Endothelial cell of umbilical vein (primary cell): ENCODE measurements at regions not wholly inside any gene's neighbourhood (a gene's known extent, or its start where the extent isn't known, plus 50 kb on each side); places are given as distances from the start of the nearest gene placed in this dataset.

Experiments used
- BruUV-seq: library from RNA; stranded (reverse); fragments of 400-500 nt; replicated peaks from 2 replicates; lab custom pipeline; 2021; lab: Mats Ljungman, UMichigan
- CTCF ChIA-PET: fragments of 300-600, 350-600 bp; sonication (Branson Sonifier 250); formaldehyde crosslinking; loops from one replicate; lab custom pipeline; 2021; ENCODE audit warnings: antibody characterized with exemption, inconsistent platforms; lab: Charles Lee
- POLR2A ChIA-PET: fragments of 300-600, 350-600 bp; sonication (Branson Sonifier 250); formaldehyde crosslinking; loops from one replicate; lab custom pipeline; 2021; ENCODE audit warnings: antibody characterized with exemption, inconsistent platforms; lab: Charles Lee
- DNase-seq: peaks from one replicate; pipeline ENCODE4 v3.0.0-alpha.2; 2011; ENCODE audit warnings: low read depth, low spot score
- FAIRE-seq: peaks from 2 replicates; lab custom pipeline; 2011; peaks lifted over from hg19 to GRCh38; lab: Jason Lieb, UNC
- H2AFZ ChIP-seq: 2 replicates; pipeline ENCODE4 v1.6.0; 2012; ENCODE audit warnings: low read depth, low read length, control low read depth, inconsistent platforms
- H3K27ac ChIP-seq: 2 replicates; pipeline ENCODE4 v1.5.1; 2011; ENCODE audit warnings: low read depth, mild to moderate bottlenecking, control low read depth, low read length, moderate library complexity; ENCODE audit not compliant: insufficient read depth
- H3K27me3 ChIP-seq, 2 experiments: 2 replicates each; pipeline versions ENCODE4 v1.6.0 to v1.6.1; 2011; ENCODE audit warnings: low read length in 2 of 2, mixed read lengths in 1 of 2; ENCODE audit not compliant: control insufficient read depth in 2 of 2, insufficient read depth in 2 of 2
- H3K36me3 ChIP-seq, 2 experiments: 2 replicates in 1 of 2; 3 replicates in 1 of 2; pipeline ENCODE4 v1.5.1; 2011; ENCODE audit warnings: low read length in 2 of 2, mild to moderate bottlenecking in 1 of 2, moderate library complexity in 1 of 2; ENCODE audit not compliant: control insufficient read depth in 2 of 2, insufficient read depth in 2 of 2; ENCODE audit errors: extremely low read depth in 1 of 2
- H3K4me1 ChIP-seq: 3 replicates; pipeline ENCODE4 v1.5.1; 2011; ENCODE audit warnings: mild to moderate bottlenecking, low read length; ENCODE audit not compliant: control insufficient read depth, insufficient read depth; ENCODE audit errors: extremely low read depth
- H3K4me2 ChIP-seq: 2 replicates; pipeline ENCODE4 v1.6.1; 2011; ENCODE audit warnings: low read length, control low read depth, mixed read lengths; ENCODE audit not compliant: insufficient read depth
- H3K4me3 ChIP-seq, 3 experiments: fragments of 200-600 bp in 1 of 3; sonication (generic), shearing (Covaris generic) in 1 of 3; replicated peaks in 1 of 3; 2 replicates each; pipeline ENCODE4 v1.5.1; 2011 to 2016; ENCODE audit warnings: control low read depth in 3 of 3, low read length in 3 of 3, mild to moderate bottlenecking in 2 of 3, inconsistent platforms in 1 of 3, low read depth in 1 of 3, moderate library complexity in 1 of 3; ENCODE audit not compliant: insufficient read depth in 1 of 3
- H3K79me2 ChIP-seq: 2 replicates; pipeline ENCODE4 v1.6.0; 2012; ENCODE audit warnings: low read length, inconsistent platforms; ENCODE audit not compliant: control insufficient read depth, insufficient read depth
- H3K9ac ChIP-seq: replicated peaks from 2 replicates; pipeline ENCODE3; 2011; ENCODE audit warnings: low read length, control low read depth; ENCODE audit not compliant: insufficient read depth; ENCODE audit errors: extremely low read depth
- H3K9me1 ChIP-seq: replicated peaks from 3 replicates; pipeline ENCODE4 v1.6.0; 2011; ENCODE audit warnings: mild to moderate bottlenecking, low read length; ENCODE audit not compliant: control insufficient read depth, insufficient read depth; ENCODE audit errors: extremely low read depth
- H3K9me3 ChIP-seq: replicated peaks from 2 replicates; pipeline ENCODE4 v1.5.1; 2012; ENCODE audit warnings: low read length, inconsistent platforms; ENCODE audit not compliant: control insufficient read depth, insufficient read depth
- H4K20me1 ChIP-seq: replicated peaks from 2 replicates; pipeline ENCODE3; 2011; ENCODE audit warnings: mild to moderate bottlenecking, low read length; ENCODE audit not compliant: control insufficient read depth, insufficient read depth; ENCODE audit errors: extremely low read depth
- CTCF ChIP-seq, 2 donors: IDR thresholded peaks; 1 replicate in 1 of 2; 2 replicates in 1 of 2; pipeline ENCODE4 v1.5.1; 2011; ENCODE audit warnings: low read length in 2 of 2, mild to moderate bottlenecking in 2 of 2, moderate library complexity in 2 of 2, control low read depth in 1 of 2, inconsistent platforms in 1 of 2, low read depth in 1 of 2; ENCODE audit not compliant: insufficient read depth in 1 of 2; ENCODE audit errors: extremely low read depth in 1 of 2
- EZH2 ChIP-seq: IDR thresholded peaks from 2 replicates; pipeline ENCODE4 v1.6.1; 2012; ENCODE audit warnings: borderline replicate concordance, low read depth, mild to moderate bottlenecking, moderate library complexity, low read length, inconsistent platforms; ENCODE audit not compliant: severe bottlenecking
- FOS ChIP-seq: IDR thresholded peaks from 2 replicates; pipeline ENCODE4 v1.6.1; 2011; ENCODE audit warnings: mild to moderate bottlenecking, low read length, moderate library complexity, borderline replicate concordance; ENCODE audit not compliant: insufficient read depth
- GATA2 ChIP-seq: IDR thresholded peaks from 2 replicates; pipeline ENCODE4 v1.7.0; 2011; ENCODE audit warnings: low read depth, mild to moderate bottlenecking, moderate library complexity, mixed read lengths, low read length; ENCODE audit not compliant: insufficient read length, insufficient read depth
- JUN ChIP-seq: IDR thresholded peaks from 2 replicates; pipeline ENCODE4 v1.6.1; 2011; ENCODE audit warnings: borderline replicate concordance, low read depth; ENCODE audit not compliant: insufficient read length, insufficient read depth
- MYC ChIP-seq: IDR thresholded peaks from one replicate; pipeline ENCODE4 v1.6.1; 2011; ENCODE audit warnings: mild to moderate bottlenecking, low read depth, low read length
- POLR2A ChIP-seq: IDR thresholded peaks from 2 replicates; pipeline ENCODE4 v1.6.1; 2012; ENCODE audit warnings: low read depth, mild to moderate bottlenecking, control low read depth, low read length
- POLR2AphosphoS5 ChIP-seq: IDR thresholded peaks from 2 replicates; pipeline ENCODE4 v1.6.1; 2012; ENCODE audit warnings: low read depth, mild to moderate bottlenecking, control low read depth, low read length, moderate library complexity; ENCODE audit not compliant: insufficient read depth
- dilution Hi-C: fragments of 300-500 bp; cut with MboI; formaldehyde crosslinking; loops from one replicate; pipeline ENCODE4 v1.15.0; 2019; ENCODE audit warnings: low sequenced_read_pairs; ENCODE audit not compliant: extremely low pct_ligation_motif_present
- intact Hi-C: fragments of 100-400 bp; cut with micrococcal nuclease; formaldehyde crosslinking; loops from one replicate; pipeline ENCODE4 v1.10.0; 2022
- TF ChIP-seq, protein P1 (sequence below): IDR thresholded peaks from 2 replicates; pipeline ENCODE4 v1.6.1; 2011; ENCODE audit not compliant: insufficient read depth, insufficient read length

DNA sequence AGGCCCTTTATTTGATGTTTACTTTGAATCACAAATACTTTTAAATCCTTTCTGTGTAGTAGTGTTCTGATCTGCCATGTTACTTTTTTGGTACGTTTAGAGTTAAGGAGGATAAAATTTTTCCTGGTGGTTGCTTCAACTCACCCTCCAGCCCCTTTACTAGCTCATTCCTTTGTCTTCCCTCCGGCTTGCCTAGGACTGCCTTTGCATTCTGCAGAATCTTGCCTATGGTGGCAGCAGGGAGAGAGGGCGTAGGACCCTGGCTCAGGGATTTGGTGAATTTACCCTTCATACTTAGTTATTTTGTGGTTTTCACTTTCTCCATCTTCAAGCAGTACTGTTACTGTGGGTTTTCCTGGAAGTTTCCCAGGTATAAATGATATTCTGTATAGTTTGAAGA, 833.5 kb downstream of the XPNPEP1 start:
- no peak overlapping the region for H2AFZ ChIP-seq
- DNase-seq (no peak), FAIRE-seq (no peak)
- BruUV-seq: no TSS peak
- H3K79me2 ChIP-seq: no peaks in the 10 kb centered on the region
- no peak overlapping the region for H3K27ac ChIP-seq
- H3K27me3 ChIP-seq: no peaks in the 10 kb centered on the region
- POLR2A ChIA-PET: no interaction called here
- CTCF ChIA-PET: no interaction called here
- TF ChIP-seq MYC (no peak), JUN (no peak), CTCF (IDR thresholded peaks at IDR 0.05; ENCODE audit: extremely low read depth in 1 of 2, insufficient read depth in 1 of 2, low read depth in 1 of 2, low read length in 2 of 2) (no peak)
- TF ChIP-seq, protein P1, sequence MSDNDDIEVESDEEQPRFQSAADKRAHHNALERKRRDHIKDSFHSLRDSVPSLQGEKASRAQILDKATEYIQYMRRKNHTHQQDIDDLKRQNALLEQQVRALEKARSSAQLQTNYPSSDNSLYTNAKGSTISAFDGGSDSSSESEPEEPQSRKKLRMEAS: no peak
- H3K4me2 ChIP-seq: no peak overlapping the region
- H3K9me1 ChIP-seq: no peaks in the 10 kb centered on the region
- no peak overlapping the region for H3K9ac ChIP-seq
- H3K4me3 ChIP-seq: no peak overlapping the region
- dilution Hi-C loops: no loop called here
- no peaks in the 10 kb centered on the region for H4K20me1 ChIP-seq
- no peaks in the 10 kb centered on the region for H3K9me3 ChIP-seq
- intact Hi-C loops: no loop called here
- no peaks in the 10 kb centered on the region for H3K4me1 ChIP-seq
- H3K36me3 ChIP-seq: no peaks in the 10 kb centered on the region

GRCh38 chr10:109071539-109071938, 851.8 kb downstream of the XPNPEP1 start:
- no peaks in the 10 kb centered on the region for H3K4me1 ChIP-seq
- no peaks in the 10 kb centered on the region for H3K36me3 ChIP-seq
- no peak overlapping the region for H2AFZ ChIP-seq
- no peak for TF ChIP-seq GATA2
- no peak for TF ChIP-seq POLR2AphosphoS5
- no peak for TF ChIP-seq EZH2
- TF ChIP-seq MYC: no peak
- TF ChIP-seq JUN: no peak
- no peak for TF ChIP-seq POLR2A
- TF ChIP-seq CTCF (IDR thresholded peaks at IDR 0.05; ENCODE audit: extremely low read depth in 1 of 2, insufficient read depth in 1 of 2, low read depth in 1 of 2, low read length in 2 of 2): no peak
- TF ChIP-seq, protein P1: no peak
- no peak for TF ChIP-seq FOS
- intact Hi-C loops: no loop called here
- ChIA-PET CTCF (no interaction called here), POLR2A (no interaction called here)
- no peak overlapping the region for H3K4me3 ChIP-seq
- H3K79me2 ChIP-seq: no peaks in the 10 kb centered on the region
- H3K27me3 ChIP-seq: no peaks in the 10 kb centered on the region
- H3K9me1 ChIP-seq: no peaks in the 10 kb centered on the region
- FAIRE-seq (no peak), DNase-seq (no peak)
- BruUV-seq: no TSS peak
- H3K9me3 ChIP-seq: peaks cover 5% of the 10 kb centered on the region
- no peak overlapping the region for H3K9ac ChIP-seq
- H3K4me2 ChIP-seq: no peak overlapping the region
- no peak overlapping the region for H3K27ac ChIP-seq
- dilution Hi-C loops: no loop called here
- no peaks in the 10 kb centered on the region for H4K20me1 ChIP-seq
